ENCODE measurements at regions not wholly inside any gene's neighbourhood (a gene's known extent, or its start where the extent isn't known, plus 50 kb on each side); places are given as distances from the start of the nearest gene placed in this dataset.

GRCh38 chr1:34398916-34399275 is 222.2 kb downstream of the C1orf94 start:
- no peak for TF ChIP-seq ZFX (IDR thresholded peaks at IDR 0.05)
- TF ChIP-seq CTCF (conservative IDR thresholded peaks at IDR 0.05): peak; percentile 19; the same call in 1 of the 2 replicates
